Kidney (tissue), 13 donors: ENCODE measurements at regions not wholly inside any gene's neighbourhood (a gene's known extent, or its start where the extent isn't known, plus 50 kb on each side); places are given as distances from the start of the nearest gene placed in this dataset.

ENCODE experiments used
- DNase-seq, 5 donors: peaks; one replicate each; pipeline ENCODE4 v3.0.0-alpha.2; 2013 to 2020
- FAIRE-seq: peaks from 2 replicates; lab custom pipeline; 2012; peaks lifted over from hg19 to GRCh38; lab: Jason Lieb, UNC
- H3K27ac ChIP-seq, 2 donors: one replicate each; pipeline ENCODE4 v1.7.0; 2013; ENCODE audit warnings: low read depth in 2 of 2, low read length in 2 of 2, inconsistent platforms in 1 of 2
- H3K27me3 ChIP-seq: one replicate; pipeline ENCODE4 v1.7.1; 2013; ENCODE audit warnings: low read length, inconsistent platforms; ENCODE audit not compliant: control insufficient read depth, insufficient read depth
- H3K36me3 ChIP-seq, 3 donors: one replicate each; pipeline versions ENCODE4 v1.7.0 to v1.7.1; 2013; ENCODE audit warnings: low read length in 3 of 3, control low read depth in 1 of 3, inconsistent platforms in 1 of 3; ENCODE audit not compliant: insufficient read depth in 3 of 3, control insufficient read depth in 2 of 3
- H3K4me1 ChIP-seq, 3 donors: one replicate each; pipeline versions ENCODE4 v1.7.0 to v1.7.1; 2013; ENCODE audit warnings: low read length in 3 of 3, inconsistent platforms in 1 of 3, low read depth in 1 of 3; ENCODE audit not compliant: control insufficient read depth in 2 of 3, insufficient read depth in 2 of 3
- H3K4me3 ChIP-seq, 3 donors: one replicate each; pipeline versions ENCODE4 v1.7.0 to v1.8.1; 2013; ENCODE audit warnings: low read length in 3 of 3, control low read depth in 1 of 3, inconsistent platforms in 1 of 3
- H3K9ac ChIP-seq, 3 donors: one replicate each; pipeline versions ENCODE4 v1.7.0 to v1.7.1; 2013; ENCODE audit warnings: low read length in 3 of 3, control low read depth in 1 of 3, inconsistent platforms in 1 of 3
- H3K9me3 ChIP-seq, 3 donors: one replicate each; pipeline versions ENCODE4 v1.7.0 to v1.7.1; 2013; ENCODE audit warnings: low read length in 3 of 3, control low read depth in 1 of 3, inconsistent platforms in 1 of 3; ENCODE audit not compliant: control insufficient read depth in 2 of 3, insufficient read depth in 1 of 3
- CTCF ChIP-seq: IDR thresholded peaks from 3 replicates; pipeline ENCODE4 v1.5.1; 2012; ENCODE audit warnings: mild to moderate bottlenecking, moderate library complexity, borderline replicate concordance; ENCODE audit not compliant: insufficient read depth; ENCODE audit errors: extremely low read depth
- intact Hi-C: fragments of 100-400 bp; cut with DNase I; formaldehyde crosslinking; loops from one replicate; pipeline ENCODE4 v1.11.1; 2022
- donor health status: control.
- donor health status: control.
- donor health status: control.
- donor health status: control.
- donor health status: control.
- donor health status: DM: yes; HTN: yes; CAD: no.
- donor health status: Normal renal cell carcinoma (clear cell type).

- no peaks in the 10 kb centered on the region for H3K9me3 ChIP-seq
- no peak for TF ChIP-seq CTCF
- no peaks in the 10 kb centered on the region for H3K4me1 ChIP-seq
- FAIRE-seq (no peak), DNase-seq (peak in 2 of 5 donors; percentile 6 to 57)
- intact Hi-C loops: no loop called here
- no peaks in the 10 kb centered on the region for H3K27me3 ChIP-seq
- no peaks in the 10 kb centered on the region for H3K36me3 ChIP-seq
- H3K4me3 ChIP-seq: no peak overlapping the region
- no peak overlapping the region for H3K9ac ChIP-seq
- no peak overlapping the region for H3K27ac ChIP-seq
These were observed 75.6 kb downstream of the POM121L12 start for GRCh38 chr7:53111031-53111430.

- Histone ChIP-seq H3K4me3 (no peak overlapping the region), H3K27me3 (no peaks in the 10 kb centered on the region), H3K4me1 (no peaks in the 10 kb centered on the region), H3K9me3 (no peaks in the 10 kb centered on the region), H3K27ac (no peak overlapping the region), H3K9ac (no peak overlapping the region), H3K36me3 (no peaks in the 10 kb centered on the region)
- TF ChIP-seq CTCF: no peak
- FAIRE-seq: no peak
- no peak for DNase-seq
- intact Hi-C loops: no loop called here
These were observed 78.0 kb downstream of the POM121L12 start for GRCh38 chr7:53113424-53113823.

- DNase-seq: peak in 3 of 5 donors; percentile 21 to 49 (median 22)
- H3K27ac ChIP-seq: no peak overlapping the region
- no peaks in the 10 kb centered on the region for H3K36me3 ChIP-seq
- H3K4me1 ChIP-seq: no peaks in the 10 kb centered on the region
- H3K9ac ChIP-seq: no peak overlapping the region
- no peaks in the 10 kb centered on the region for H3K9me3 ChIP-seq
- no peak for FAIRE-seq
- intact Hi-C loops: no loop called here
- no peak overlapping the region for H3K4me3 ChIP-seq
- H3K27me3 ChIP-seq: no peaks in the 10 kb centered on the region
- no peak for TF ChIP-seq CTCF
These were observed 84.1 kb downstream of the POM121L12 start for GRCh38 chr7:53119514-53119941.

GRCh38 chr7:53121374-53121773 lies 85.9 kb downstream of the POM121L12 start:
- H3K9ac ChIP-seq: no peak overlapping the region
- no peak overlapping the region for H3K27ac ChIP-seq
- intact Hi-C loops: no loop called here
- no peaks in the 10 kb centered on the region for H3K9me3 ChIP-seq
- no peaks in the 10 kb centered on the region for H3K36me3 ChIP-seq
- TF ChIP-seq CTCF: no peak
- H3K4me3 ChIP-seq: no peak overlapping the region
- no peaks in the 10 kb centered on the region for H3K4me1 ChIP-seq
- FAIRE-seq: no peak
- no peak for DNase-seq
- no peaks in the 10 kb centered on the region for H3K27me3 ChIP-seq
